HEK293 (cell line): ENCODE measurements at regions not wholly inside any gene's neighbourhood (a gene's known extent, or its start where the extent isn't known, plus 50 kb on each side); places are given as distances from the start of the nearest gene placed in this dataset.

Source experiments
- SP2 ChIP-seq: fragments of 450-650 bp; formaldehyde crosslinking; IDR thresholded peaks from 2 replicates; pipeline ENCODE4 v1.5.1; 2016; ENCODE audit warnings: missing biosample characterization, missing genetic modification characterization
- ZNF138 ChIP-seq: fragments of 450-650 bp; formaldehyde crosslinking; IDR thresholded peaks from 2 replicates; pipeline ENCODE4 v1.5.1; 2016; ENCODE audit warnings: missing biosample characterization, missing genetic modification characterization, borderline replicate concordance
- ZNF501 ChIP-seq: fragments of 450-650 bp; formaldehyde crosslinking; IDR thresholded peaks from 2 replicates; pipeline ENCODE4 v1.5.1; 2016; ENCODE audit warnings: missing biosample characterization, missing genetic modification characterization

GRCh38 chr5:167903243-167903642 lies 388.2 kb upstream of the WWC1 start:
- TF ChIP-seq ZNF138 (no peak), SP2 (tag by site-specific recombination) (no peak), ZNF501 (no peak)
